ENCODE measurements at regions not wholly inside any gene's neighbourhood (a gene's known extent, or its start where the extent isn't known, plus 50 kb on each side); places are given as distances from the start of the nearest gene placed in this dataset.

DNA sequence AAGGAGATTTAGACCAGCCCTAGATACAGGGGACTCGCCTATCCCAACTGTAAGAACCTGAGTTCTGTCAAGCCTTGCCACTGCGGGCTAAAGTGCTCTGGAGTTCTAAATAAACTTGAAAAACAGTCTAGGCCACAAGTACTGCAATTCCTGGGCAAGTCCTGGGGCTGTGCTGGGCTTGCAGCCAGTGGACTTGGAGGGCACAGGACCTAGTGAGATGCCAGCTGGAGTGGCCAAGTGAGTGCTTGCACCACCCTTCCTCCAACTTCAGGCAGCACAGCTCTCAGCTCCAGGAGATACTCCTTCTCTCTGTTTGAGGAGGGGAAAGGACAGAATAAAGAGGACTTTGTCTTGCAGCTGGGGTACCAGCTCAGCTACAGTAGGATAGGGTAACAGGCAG lies 307.6 kb upstream of the FBXO33 start:
- no peak for TF ChIP-seq EZH2 (IDR thresholded peaks at IDR 0.05)
- no peak for TF ChIP-seq POLR2AphosphoS5 (IDR thresholded peaks at IDR 0.05; ENCODE audit: borderline replicate concordance, low read depth, low read length)
